ENCODE measurements at regions not wholly inside any gene's neighbourhood (a gene's known extent, or its start where the extent isn't known, plus 50 kb on each side); places are given as distances from the start of the nearest gene placed in this dataset.

DNA sequence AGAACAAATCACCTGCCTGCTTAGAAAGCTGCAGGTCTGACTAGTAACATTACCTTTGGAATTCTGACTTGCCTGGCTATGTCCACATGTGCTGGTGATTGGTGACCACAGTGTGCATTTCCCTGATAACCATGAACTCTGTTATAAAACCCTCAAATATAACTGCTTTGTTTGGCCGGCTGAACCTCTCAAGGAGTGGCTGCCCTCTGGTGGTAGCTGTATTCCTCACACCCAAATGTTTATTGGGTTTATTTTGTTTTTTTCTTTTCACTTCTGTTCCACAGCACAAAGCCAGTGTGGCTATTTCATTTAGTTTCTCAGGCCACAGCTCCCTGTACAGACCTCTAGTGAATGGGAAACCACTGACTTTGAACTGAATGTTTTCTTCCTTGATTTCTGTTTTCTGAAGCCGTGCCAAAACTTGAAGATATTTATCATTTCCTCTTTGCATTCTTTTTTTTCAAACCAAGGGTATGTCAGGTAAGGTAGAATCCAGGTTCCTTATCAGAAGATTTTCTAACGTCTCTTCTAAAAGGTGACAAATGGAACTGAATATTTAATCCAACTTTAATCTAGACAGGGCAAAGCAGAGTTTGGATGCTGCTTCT lies 549.0 kb upstream of the VRK2 start:
- ATAC-seq (no peak), DNase-seq (peak; percentile 22)
- intact Hi-C loops (cut with DNase I) = loop anchor here in 1 of 2 donors (10.0 kb wide), 1 partner anchor 1213 kb away; no protein-coding TSS in a partner anchor

DNA sequence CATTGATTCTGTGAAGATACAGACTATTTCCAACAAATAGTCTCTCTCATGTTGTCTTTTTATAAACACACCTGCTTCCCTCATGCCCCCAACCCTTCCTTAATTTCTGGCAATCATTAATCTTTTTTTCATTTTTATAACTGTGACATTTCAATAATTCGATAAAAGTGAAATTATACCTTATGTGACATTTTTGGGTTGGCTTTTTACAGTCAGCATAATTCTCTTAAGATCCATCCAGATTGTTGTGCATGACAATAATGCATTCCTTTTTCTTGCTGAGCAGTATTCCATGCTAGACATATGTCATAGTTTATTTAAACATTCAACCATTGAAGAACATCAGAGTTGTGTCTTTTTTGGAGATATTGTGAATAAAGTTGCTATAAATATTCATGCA lies 541.8 kb upstream of the VRK2 start:
- intact Hi-C loops (cut with DNase I) = no loop called here
- ATAC-seq (no peak), DNase-seq (no peak)

DNA sequence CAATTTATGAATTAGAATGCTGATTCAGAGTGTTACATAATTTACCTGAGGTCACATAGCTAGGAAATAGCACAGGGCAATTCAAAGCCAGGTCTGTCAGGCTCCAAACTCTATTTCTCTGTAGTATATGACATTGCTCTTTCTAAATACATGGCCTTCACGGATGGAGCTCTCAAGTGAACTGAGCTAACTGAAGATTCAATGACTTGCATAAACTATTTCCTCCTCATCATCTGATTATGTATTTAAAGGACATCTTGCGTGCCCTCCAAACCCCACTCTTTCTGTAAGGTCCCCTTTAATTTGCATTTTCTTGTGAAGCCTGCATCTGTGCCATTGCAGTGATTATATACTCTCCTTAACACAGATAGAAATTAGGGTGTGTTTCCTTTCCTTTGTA lies 537.4 kb upstream of the VRK2 start:
- ATAC-seq (no peak), DNase-seq (no peak)
- intact Hi-C loops (cut with DNase I) = no loop called here

DNA sequence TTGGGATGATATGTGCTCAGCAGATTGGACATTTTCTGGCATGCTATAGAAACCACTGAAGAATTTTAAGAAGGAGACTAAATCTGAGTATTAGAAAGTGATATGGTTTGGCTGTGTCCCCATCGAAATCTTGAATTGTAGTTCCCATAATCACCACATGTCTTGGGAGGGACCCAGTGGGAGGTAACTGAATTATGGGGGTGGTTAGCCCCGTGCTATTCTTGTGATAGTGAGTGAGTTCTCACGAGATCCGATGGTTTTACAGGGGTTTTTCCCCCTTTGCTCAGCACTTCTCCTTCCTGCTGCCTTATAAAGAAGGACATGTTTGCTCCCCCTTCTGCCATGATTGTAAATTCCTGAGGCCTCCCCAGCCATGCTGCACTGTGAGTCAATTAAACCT lies 535.9 kb upstream of the VRK2 start:
- ATAC-seq (no peak), DNase-seq (no peak)
- intact Hi-C loops (cut with DNase I) = no loop called here

DNA sequence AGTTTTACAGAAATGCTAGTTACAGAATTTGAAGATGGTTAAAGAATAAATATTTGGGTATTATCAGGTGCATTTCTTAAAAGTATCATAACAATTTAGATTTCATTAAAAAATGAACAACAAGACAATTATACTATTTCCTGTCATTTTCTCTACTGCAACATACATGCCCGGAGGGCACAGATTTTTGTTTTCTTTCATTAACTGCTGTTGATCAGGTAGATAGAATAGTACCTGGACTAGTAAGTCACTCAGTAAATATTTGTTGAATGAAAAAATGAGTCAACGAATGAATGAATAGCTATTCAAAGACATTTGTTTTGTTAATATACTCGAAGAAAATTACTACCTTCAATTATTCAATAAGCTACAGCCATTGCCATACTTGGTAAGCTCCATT lies 531.2 kb upstream of the VRK2 start:
- DNase-seq = no peak
- no peak for ATAC-seq
- intact Hi-C loops (cut with DNase I) = loop anchor here (5.0 kb wide), 2 partner anchors 1333 to 1383 kb away; partner anchors contain the start of gene CCDC85A (in 2 of the 2)

DNA sequence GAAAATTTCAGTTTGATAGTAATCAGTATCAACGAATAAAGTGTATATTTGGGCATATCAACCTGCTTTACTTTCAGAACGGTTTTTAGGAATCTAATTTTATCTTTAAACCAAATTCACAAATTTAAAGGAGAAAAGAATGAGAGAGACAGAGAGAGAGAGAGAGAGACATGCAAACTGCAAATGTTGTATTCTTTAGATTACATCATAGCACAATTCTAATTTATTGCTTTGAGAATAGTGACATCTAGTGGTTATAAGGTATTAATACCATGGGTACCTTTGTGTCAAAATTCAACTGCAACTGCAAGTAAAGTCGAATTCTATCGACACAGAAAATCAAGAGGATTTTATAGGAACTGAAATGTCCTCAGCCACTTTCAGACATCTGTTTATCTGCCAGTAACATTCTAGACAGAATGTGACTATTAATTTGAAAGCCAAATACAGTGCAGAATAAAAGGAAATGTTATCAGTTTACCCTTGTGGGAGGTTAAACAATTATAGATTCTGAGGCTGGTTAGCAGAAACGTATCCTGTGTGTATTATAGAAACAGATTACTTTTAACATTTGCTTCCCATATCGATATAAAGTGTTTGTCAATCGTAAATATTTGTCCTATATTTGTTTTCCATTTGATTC lies 529.8 kb upstream of the VRK2 start:
- intact Hi-C loops (cut with DNase I) = loop anchor here (5.0 kb wide), 2 partner anchors 1335 to 1385 kb away; partner anchors contain the start of gene CCDC85A (in 2 of the 2)
- no peak for DNase-seq
- ATAC-seq = peak in 1 of 2 donors; percentile 47

GRCh38 chr2:57523304-57523703 lies 523.3 kb upstream of the VRK2 start:
- DNase-seq (no peak), ATAC-seq (peak in 1 of 2 donors; percentile 15)
- intact Hi-C loops (cut with DNase I) = no loop called here

GRCh38 chr2:57527685-57528084 lies 518.9 kb upstream of the VRK2 start:
- intact Hi-C loops (cut with DNase I) = no loop called here
- ATAC-seq = no peak
- no peak for DNase-seq

GRCh38 chr2:57528499-57528898 lies 518.1 kb upstream of the VRK2 start:
- ATAC-seq = no peak
- intact Hi-C loops (cut with DNase I) = no loop called here
- DNase-seq = no peak

DNA sequence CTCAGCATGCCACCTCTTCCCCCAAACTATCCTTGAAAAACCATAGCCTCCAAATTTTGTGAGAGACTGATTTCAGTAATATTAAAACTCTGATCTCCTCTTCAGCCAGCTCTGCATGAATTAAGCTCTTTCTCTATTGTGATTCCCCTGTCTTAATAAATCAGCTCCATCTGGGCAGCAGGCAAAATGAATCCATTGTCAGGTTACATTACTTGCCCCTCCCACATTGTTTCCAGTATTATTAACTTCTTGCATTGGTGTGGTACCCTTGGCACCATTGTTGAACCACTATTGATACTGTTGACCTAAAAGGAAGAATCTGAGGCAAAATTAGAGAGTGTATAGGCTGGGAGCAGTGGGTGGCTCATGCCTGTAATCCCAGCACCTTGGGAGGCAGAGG lies 512.2 kb upstream of the VRK2 start:
- intact Hi-C loops (cut with DNase I) = no loop called here
- no peak for ATAC-seq
- DNase-seq = no peak

DNA sequence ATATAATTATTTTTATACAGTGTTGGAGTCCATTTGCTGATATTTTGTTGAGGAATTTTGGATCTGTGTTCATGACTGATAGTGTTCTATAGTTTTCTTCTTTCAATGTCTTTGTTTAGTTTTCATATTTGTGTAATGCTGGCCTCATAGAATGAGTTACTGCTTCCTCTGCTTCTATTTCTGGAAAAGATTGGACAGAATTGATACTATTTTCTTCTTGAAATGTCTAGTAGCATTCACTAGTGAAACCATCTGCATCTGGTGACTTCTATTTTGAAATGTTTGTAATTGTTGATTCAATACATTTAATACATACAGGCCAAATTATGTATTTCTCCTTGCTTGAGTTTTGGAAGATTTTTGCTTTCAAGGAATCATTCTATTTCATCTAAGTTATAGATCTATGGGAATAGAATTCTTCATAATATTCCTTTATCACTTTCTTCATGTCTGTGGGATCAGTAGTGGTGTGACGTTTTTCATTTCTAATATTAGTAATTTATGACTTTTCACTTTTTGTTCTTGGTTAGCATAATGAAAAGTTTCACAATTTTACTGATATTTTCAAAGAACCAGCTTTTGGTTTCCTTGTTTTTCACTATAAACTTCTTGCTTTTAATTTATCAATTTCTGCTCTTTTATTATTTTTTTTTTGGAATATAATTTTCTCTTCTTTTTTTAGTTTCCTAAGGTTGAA lies 509.9 kb upstream of the VRK2 start:
- DNase-seq (no peak), ATAC-seq (no peak)
- intact Hi-C loops (cut with DNase I) = no loop called here

DNA sequence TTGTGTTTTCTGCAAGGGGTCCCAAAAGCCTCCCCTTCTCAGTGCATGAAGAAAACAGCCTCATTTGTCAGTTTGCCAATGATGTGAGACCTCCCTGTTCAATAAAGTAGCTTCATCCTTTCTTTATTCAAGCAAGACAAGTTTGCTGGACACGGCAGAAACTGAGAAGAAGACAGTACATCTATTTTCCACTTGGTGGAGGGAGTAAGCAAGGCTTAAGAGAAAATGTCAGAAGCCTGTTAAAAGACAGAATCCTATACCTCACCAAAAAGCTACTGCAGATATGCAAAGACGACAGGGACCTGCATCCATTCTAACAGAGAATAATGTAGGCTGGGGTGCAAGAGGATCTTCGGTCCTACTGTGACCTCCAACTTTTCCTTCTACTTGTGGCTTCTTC lies 506.8 kb upstream of the VRK2 start:
- intact Hi-C loops (cut with DNase I) = no loop called here
- ATAC-seq (no peak), DNase-seq (no peak)

DNA sequence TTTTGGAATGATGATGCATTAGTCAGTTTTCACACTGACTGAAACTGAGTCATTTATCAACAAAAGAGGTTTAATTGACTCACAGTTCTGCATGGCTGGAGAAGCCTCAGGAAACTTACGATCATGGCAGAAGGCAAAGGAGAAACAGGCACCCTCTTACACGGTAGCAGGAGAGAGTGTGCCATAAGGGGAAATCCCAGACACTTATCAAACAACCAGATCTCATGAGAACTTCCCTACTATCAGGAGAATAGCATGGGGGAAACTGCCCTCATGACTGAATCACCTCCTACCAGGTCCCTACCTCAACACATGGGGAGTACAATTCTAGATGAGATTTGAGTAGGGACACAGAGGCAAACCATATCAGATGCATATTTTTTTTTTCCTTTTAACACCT lies 504.5 kb upstream of the VRK2 start:
- intact Hi-C loops (cut with DNase I) = no loop called here
- no peak for ATAC-seq
- DNase-seq = no peak

- intact Hi-C loops (cut with DNase I) = no loop called here
- ATAC-seq (no peak), DNase-seq (no peak)
Observed at GRCh38 chr2:57543211-57543610, 503.4 kb upstream of the VRK2 start.

DNA sequence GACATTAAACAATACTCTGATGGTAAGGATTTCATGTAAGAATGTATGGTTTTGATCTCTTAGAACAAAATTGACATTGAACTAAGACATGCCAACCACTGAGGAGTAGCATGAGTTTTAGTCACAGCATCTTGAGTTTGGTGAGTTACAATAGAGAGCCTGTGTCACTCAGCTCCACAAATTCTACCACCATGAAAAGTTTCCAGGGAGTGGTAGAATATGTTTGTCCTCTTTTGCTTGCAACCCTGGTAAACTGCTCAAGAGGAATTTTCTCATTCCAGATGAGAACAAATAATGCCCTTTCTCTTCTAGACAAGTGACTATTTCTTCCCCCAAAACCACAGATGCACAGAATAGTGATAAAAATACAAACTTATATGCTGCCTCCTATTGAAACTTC lies 502.0 kb upstream of the VRK2 start:
- ATAC-seq = no peak
- no peak for DNase-seq
- intact Hi-C loops (cut with DNase I) = no loop called here

- no peak for ATAC-seq
- intact Hi-C loops (cut with DNase I) = no loop called here
Observed at GRCh38 chr2:57546478-57546877, 500.1 kb upstream of the VRK2 start.

GRCh38 chr2:57549642-57550102 lies 496.9 kb upstream of the VRK2 start:
- ATAC-seq (no peak), DNase-seq (no peak)
- intact Hi-C loops (cut with DNase I) = no loop called here

More at GRCh38 chr2:57546478-57546877, 500.1 kb upstream of the VRK2 start:
- no peak for DNase-seq

DNA sequence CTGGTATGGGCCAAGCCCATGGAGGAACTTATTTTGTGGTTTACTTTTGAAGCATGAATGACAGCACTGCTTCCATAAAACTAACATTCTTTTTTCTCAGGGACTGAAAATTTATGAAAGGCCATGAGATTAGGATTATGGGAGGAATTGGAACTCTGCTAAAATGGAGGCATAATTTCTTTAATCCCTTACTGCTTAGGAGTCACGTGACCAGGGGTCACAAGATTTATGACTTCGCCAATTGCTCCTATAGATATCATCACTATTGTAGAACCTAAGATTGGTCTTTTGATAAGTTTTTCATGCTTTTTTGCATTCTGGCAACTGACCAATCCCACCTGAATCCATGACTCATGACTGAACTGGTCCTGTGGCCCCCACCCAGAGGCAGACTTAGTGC lies 495.7 kb upstream of the VRK2 start:
- ATAC-seq = no peak
- intact Hi-C loops (cut with DNase I) = no loop called here
- no peak for DNase-seq

- ATAC-seq = no peak
- intact Hi-C loops (cut with DNase I) = no loop called here
- no peak for DNase-seq
Observed at GRCh38 chr2:57552885-57553284, 493.7 kb upstream of the VRK2 start.

- ATAC-seq (no peak), DNase-seq (no peak)
- intact Hi-C loops (cut with DNase I) = no loop called here
Observed at GRCh38 chr2:57554348-57554747, 492.3 kb upstream of the VRK2 start.

DNA sequence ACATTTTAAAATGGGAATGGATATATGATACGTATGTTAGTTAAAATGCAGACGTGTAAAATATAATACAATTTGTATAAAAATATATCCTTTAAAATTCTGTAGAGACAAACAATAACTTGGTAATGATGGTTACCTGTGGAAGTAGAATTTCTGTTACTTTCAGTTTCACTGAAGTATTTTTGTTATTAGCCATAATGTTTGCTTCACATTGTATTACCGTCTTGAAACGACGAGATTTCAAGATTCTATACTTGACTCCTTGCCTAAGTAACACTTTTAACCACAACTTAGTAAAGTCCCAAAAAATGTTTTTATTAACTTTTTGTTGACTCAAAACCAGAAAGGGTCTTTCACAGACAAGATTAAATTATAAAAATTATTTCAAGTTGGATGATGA lies 488.3 kb upstream of the VRK2 start:
- DNase-seq (no peak), ATAC-seq (no peak)
- intact Hi-C loops (cut with DNase I) = no loop called here

Data from left cardiac atrium (tissue), 4 donors.